ENCODE measurements at regions not wholly inside any gene's neighbourhood (a gene's known extent, or its start where the extent isn't known, plus 50 kb on each side); places are given as distances from the start of the nearest gene placed in this dataset.
"Not testable (repeated sequence)": the region's sequence is repeated elsewhere in the genome, so short reads cannot be mapped to it uniquely, and the experiment has no call there.

DNA sequence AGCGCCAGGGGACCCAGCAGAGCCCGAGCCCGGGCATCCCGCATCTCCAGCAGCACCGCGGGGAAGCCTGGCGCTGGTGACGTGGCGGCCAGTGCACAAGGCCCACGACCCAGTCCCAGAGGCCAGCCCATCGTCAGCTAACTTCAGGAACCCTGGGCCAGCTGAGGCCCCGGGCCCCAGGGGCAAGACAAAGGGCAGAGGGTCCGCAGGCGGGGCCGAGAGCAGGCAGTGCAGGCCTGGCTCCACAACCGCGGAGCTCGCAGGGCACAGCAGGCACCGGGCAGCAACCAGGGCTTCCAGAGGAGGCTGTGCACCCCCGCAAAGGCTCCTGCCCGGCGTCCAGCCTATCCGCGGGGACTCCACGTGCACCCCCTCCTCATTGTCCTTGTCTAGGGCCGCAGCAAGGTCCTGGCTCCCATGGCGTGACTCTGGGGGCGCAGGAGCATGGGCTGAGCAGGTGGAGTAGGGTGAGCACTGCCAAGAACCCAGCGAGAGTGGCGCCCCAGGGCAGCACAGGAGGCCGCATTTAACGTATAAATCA is 352.5 kb downstream of the KCNJ18 start:
- DNase-seq (ENCODE audit: extremely low spot score); POLR2A ChIA-PET; CTCF ChIA-PET: not testable (repeated sequence)

DNA sequence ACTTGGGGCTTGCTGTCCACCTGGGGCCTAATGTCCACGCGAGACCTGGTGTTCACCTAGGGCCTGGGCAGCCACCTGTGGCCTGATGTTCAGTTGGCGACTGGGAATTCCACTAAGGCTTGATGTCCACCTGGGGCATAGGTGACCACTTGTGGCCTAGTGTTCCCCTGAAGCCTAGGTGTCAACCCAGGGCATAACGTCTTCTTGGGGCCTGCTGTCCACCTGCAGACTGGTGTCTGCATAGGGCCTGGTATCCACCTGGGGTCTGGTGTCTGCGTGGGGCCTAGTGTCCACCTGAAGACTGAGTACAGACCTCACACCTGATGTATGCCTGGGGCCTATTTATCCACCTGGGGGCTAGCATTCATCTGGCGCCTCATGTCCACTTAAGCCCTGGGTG is 355.2 kb downstream of the KCNJ18 start:
- CTCF ChIA-PET; DNase-seq (ENCODE audit: extremely low spot score); POLR2A ChIA-PET: not testable (repeated sequence)

DNA sequence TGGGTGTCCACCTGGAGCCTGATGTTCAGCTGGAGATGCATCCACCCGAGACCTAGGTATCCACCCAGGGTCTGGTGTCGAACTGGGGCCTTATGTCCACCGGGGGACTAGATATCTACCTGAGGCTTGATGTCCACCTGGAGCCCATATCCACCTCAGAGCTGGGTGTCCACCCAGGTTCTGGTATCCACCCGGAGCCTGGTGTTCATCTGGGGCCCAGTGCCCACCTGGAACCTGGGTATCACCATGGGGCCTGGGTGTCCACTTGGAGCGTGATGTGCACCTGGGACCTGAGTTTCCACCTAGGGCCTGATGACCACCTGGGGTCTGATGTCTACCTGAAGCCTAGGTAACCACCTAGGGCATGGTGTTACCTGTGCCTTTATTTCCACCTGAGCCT is 355.9 kb downstream of the KCNJ18 start:
- CTCF ChIA-PET; DNase-seq (ENCODE audit: extremely low spot score); POLR2A ChIA-PET: not testable (repeated sequence)

DNA sequence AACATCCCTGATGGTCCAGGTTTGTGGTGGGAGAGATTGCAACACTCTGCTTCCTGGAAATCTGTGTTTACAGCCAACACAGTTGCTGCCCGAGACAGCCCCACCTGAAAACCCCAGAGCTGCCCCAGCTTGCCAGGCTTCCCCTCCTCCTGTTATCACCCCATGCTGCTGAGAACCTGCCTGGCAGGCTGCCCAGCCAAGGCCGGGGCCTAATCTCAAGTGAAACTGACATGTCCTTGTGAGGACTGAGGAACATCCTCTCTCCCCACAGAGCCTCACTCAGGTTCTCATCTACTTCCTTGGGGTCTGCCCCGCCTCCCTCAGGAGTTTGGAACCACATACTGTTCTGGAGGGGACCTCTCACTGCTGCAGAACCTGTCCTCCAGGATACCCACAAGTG is 358.4 kb downstream of the KCNJ18 start:
- CTCF ChIA-PET; POLR2A ChIA-PET; DNase-seq (ENCODE audit: extremely low spot score): not testable (repeated sequence)

DNA sequence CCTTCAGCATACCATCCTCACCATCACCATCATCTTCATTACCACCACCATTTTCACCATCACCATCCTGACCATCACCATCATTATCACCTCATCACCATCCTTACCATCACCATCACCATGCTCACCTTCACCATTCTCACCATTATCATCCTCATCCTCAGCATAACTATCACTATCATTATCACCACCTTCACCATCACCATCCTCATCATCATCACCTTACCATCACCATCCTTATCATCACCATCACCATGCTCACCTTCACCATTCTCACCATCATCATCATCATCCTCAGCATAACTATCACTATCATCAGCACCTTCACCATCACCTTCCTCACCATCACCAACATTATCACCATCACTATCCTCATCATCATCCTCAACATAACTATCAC is 360.4 kb downstream of the KCNJ18 start:
- CTCF ChIA-PET; POLR2A ChIA-PET; DNase-seq (ENCODE audit: extremely low spot score): not testable (repeated sequence)

DNA sequence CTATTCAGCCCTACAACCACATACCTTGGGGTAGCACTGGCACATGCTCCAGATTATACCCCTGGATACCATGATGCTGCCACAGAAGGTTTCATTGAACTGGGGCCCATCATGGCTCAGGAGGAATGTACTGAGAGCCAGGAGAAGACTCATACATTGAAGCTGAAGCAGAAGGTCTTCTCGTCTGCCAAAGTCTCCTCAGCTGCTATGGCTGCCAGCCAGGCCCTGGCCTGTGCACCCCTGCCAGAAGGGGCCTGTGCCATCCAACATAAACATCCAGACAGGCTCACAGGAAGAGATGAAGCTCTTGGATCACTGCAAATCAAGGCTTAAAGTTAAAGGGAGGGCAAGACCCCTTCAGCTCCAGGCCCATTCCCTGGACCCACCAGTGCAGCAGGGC is 364.2 kb downstream of the KCNJ18 start:
- CTCF ChIA-PET; POLR2A ChIA-PET; DNase-seq (ENCODE audit: extremely low spot score): not testable (repeated sequence)

DNA sequence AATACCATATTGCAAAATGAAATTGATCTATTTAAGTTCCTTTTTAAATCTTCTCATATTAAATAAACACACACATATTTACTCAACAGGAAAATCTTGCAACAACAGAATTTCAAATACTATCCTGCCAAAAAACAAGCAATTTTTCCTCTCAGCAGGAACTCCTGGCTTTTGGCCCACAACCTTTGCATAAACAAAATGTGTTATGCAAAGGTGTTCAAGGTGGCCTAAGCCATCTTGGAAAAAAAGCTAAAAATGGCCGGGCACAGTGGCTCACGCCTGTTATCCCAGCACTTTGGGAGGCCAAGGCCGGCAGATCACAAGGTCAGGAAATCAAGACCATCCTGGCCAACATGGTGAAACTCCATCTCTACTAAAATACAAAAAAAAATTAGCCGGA is 383.6 kb downstream of the KCNJ18 start:
- POLR2A ChIA-PET = not testable (repeated sequence)

DNA sequence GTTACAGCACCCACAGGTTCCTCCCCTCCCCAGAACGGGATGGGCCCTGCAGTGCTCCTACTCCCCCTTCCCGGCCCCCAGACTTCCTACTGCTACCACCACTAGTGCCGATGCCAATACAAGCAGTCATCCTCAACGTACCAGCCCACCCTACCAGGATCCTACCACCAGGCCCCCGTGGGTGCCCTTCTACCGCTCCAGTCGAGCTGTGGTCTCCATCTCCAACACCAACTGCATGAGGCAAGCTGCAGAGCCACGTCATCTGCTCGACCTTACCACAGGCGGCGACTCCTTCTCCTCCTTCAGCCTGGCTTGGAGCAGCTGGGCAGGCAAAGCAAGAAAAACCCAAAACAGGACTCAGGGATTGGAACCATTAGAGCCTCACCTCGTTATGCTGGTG is 396.3 kb downstream of the KCNJ18 start:
- CTCF ChIA-PET; POLR2A ChIA-PET; DNase-seq (ENCODE audit: extremely low spot score): not testable (repeated sequence)

More for the DNA sequence above, 383.6 kb downstream of the KCNJ18 start:
- DNase-seq (ENCODE audit: extremely low spot score); CTCF ChIA-PET: not testable (repeated sequence)

DNA sequence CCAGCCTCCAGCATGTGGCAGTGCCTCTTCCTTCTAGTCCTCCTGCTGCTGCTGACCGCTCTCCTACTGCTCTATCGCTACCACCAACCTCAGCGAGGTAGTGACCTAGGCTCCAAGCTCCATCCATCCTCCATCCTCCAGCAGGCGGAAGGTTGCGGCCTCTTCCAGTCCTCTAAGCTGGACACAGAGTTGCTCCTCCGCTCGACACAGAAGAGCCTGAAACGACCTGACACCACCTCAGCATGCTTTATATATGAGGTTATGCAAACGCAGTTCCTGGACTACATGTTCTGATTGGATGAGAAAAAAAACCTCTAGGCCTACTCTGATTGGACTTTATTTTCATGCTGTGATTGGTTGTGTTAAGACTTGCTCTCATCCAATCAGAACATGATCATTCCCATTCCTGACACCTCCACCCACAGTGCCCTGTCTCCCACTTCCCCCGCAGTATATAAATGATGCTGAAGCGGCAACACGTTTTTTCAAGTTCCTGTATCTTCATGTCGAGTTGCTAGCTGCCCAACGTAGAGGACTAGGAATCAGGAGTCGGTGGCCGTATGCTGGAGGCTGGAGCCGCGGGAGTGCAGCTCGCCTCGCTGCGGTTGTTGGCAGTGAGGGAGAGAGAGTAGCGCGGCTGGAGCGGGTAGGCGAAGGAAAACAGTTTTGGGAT is 398.1 kb downstream of the KCNJ18 start:
- CTCF ChIA-PET = no interaction called here
- TF ChIP-seq, protein P1, sequence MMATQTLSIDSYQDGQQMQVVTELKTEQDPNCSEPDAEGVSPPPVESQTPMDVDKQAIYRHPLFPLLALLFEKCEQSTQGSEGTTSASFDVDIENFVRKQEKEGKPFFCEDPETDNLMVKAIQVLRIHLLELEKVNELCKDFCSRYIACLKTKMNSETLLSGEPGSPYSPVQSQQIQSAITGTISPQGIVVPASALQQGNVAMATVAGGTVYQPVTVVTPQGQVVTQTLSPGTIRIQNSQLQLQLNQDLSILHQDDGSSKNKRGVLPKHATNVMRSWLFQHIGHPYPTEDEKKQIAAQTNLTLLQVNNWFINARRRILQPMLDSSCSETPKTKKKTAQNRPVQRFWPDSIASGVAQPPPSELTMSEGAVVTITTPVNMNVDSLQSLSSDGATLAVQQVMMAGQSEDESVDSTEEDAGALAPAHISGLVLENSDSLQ (IDR thresholded peaks at IDR 0.05) = no peak
- no peak for TF ChIP-seq ARNT (IDR thresholded peaks at IDR 0.05)
- TF ChIP-seq LEF1 (IDR thresholded peaks at IDR 0.05; ENCODE audit: borderline replicate concordance) = no peak
- TF ChIP-seq CTBP1 (IDR thresholded peaks at IDR 0.05; ENCODE audit: borderline replicate concordance) = no peak
- TF ChIP-seq NFRKB (IDR thresholded peaks at IDR 0.05) = no peak
- no peak for TF ChIP-seq SUZ12 (IDR thresholded peaks at IDR 0.05)
- no peak for TF ChIP-seq FOXK2 (IDR thresholded peaks at IDR 0.05)
- TF ChIP-seq HDGF (IDR thresholded peaks at IDR 0.05; ENCODE audit: borderline replicate concordance) = no peak
- no peak for TF ChIP-seq FOXA1 (IDR thresholded peaks at IDR 0.05)
- TF ChIP-seq ZNF384 (IDR thresholded peaks at IDR 0.05) = no peak
- no peak for TF ChIP-seq TARDBP (IDR thresholded peaks at IDR 0.05)
- no peak for TF ChIP-seq SP1 (IDR thresholded peaks at IDR 0.05)
- TF ChIP-seq ELF4 (IDR thresholded peaks at IDR 0.05) = no peak
- no peak for TF ChIP-seq L3MBTL2 (conservative IDR thresholded peaks at IDR 0.05)
- no peak for TF ChIP-seq FOXM1 (IDR thresholded peaks at IDR 0.05; ENCODE audit: borderline replicate concordance)
- TF ChIP-seq BHLHE40 (IDR thresholded peaks at IDR 0.05; ENCODE audit: borderline replicate concordance) = no peak
- DNase-seq (ENCODE audit: extremely low spot score) = no peak
- POLR2A ChIA-PET = no interaction called here

DNA sequence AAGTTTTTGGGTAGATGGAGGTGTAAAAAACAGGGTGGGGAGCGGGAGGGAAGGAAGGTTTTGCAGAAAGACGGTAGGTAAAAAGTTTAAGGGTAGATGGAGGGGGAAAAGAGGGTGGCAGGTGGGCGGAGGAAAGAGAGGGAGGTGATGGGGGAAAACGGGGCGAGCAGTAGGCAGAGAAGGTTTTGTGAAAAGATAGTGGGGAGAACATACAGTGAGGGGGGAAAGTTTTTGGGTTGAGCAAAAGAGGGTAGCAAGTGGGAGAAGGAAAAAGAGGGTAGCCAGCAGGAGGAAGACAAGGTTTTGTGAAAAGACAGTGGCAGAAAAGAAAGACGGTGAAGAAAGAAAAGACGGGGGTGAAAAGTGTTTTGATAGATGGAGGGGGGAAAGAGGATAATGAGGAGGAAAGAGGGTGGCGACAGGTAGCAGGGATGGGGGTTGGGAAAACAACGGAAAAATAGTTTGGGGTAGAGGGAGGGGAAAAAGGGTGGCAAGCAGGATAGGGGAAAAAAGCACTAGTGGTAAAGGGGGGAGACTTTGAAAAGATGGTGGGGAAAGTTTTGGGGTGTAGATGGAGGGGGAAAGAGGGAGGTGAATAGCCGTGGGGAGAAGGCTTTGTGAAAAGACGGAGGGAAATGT is 398.8 kb downstream of the KCNJ18 start:
- POLR2A ChIA-PET; DNase-seq (ENCODE audit: extremely low spot score); CTCF ChIA-PET: not testable (repeated sequence)

DNA sequence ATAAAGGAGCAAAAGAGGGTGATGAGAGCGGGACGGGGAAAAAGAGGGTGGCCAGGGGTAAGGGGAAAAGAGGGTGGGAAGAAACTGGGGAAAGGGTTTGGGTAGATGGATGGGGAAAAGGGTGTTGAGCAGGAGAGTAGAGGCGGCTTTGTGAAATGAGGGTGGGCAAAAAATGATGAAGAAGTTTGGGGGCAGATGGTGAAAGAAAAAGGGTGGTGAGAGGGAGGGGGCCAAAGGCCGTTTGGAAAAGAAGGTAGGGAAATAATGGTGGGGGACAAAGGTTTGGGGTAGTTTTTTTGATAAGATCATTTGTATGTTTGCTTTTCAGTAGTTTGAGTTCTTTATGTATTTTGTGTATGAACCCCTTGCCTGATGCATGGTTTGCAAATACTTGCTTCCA is 399.5 kb downstream of the KCNJ18 start:
- POLR2A ChIA-PET; DNase-seq (ENCODE audit: extremely low spot score); CTCF ChIA-PET: not testable (repeated sequence)

DNA sequence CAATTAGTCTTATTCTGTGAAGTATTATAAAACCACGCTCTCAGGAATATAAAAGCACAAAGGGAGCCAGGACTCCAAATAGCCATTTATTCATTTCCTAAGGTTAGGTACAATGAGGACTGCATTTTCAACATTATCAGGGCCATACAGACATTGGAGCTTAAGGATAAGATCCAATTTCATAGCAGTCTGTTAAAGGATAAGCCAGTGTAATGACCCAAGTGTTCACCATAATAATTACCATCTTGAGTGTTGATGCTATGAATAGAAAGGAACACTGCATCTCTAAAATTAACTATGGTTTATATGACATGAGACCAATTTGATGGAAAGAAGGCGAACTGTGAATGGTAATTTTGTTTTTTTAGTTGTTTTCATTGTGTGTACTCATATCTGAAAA is 403.1 kb downstream of the KCNJ18 start:
- POLR2A ChIA-PET; DNase-seq (ENCODE audit: extremely low spot score); CTCF ChIA-PET: not testable (repeated sequence)

DNA sequence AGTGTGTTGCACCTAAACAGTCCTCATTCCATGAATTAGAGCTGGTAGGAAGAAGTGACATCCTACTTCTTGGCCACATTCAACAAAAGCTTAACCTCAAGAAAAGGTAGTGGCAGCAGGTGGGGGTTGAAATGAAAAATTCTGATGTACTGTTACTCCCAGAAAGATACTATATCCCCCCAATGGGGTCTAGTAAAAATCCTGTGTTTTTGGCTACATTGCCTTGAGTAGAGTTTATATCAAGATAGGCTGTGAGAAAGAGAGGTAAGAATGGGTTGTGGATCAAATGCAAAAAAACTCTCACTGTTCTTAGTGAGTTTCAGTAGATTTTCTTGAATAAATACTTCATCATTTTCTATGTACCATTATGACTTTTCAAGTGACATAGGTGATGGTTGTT is 407.3 kb downstream of the KCNJ18 start:
- CTCF ChIA-PET; DNase-seq (ENCODE audit: extremely low spot score); POLR2A ChIA-PET: not testable (repeated sequence)

All from HEK293T (cell line).